ENCODE measurements at regions not wholly inside any gene's neighbourhood (a gene's known extent, or its start where the extent isn't known, plus 50 kb on each side); places are given as distances from the start of the nearest gene placed in this dataset.

GRCh38 chr19:27765397-27765796, 1447.6 kb downstream of the UQCRFS1 start:
- no peak for FAIRE-seq
- TF ChIP-seq EZH2 (IDR thresholded peaks at IDR 0.05; ENCODE audit: borderline replicate concordance, low read depth, low read length, severe bottlenecking): no peak
- TF ChIP-seq MAX (IDR thresholded peaks at IDR 0.05; ENCODE audit: insufficient read depth, insufficient read length): no peak
- TF ChIP-seq POLR2AphosphoS5 (IDR thresholded peaks at IDR 0.05; ENCODE audit: insufficient read depth, low read depth, low read length): no peak
- TF ChIP-seq GATA2 (IDR thresholded peaks at IDR 0.05; ENCODE audit: insufficient read depth, insufficient read length, low read depth, low read length): no peak
- no peak for TF ChIP-seq CTCF (IDR thresholded peaks at IDR 0.05; ENCODE audit: extremely low read depth in 1 of 2, insufficient read depth in 1 of 2, low read depth in 1 of 2, low read length in 2 of 2)
- no peak for TF ChIP-seq FOS (IDR thresholded peaks at IDR 0.05; ENCODE audit: borderline replicate concordance, insufficient read depth, low read length)
- TF ChIP-seq POLR2A (IDR thresholded peaks at IDR 0.05; ENCODE audit: low read depth, low read length): no peak
- TF ChIP-seq JUN (IDR thresholded peaks at IDR 0.05; ENCODE audit: borderline replicate concordance, insufficient read depth, insufficient read length, low read depth): no peak
- no peak for TF ChIP-seq MYC (IDR thresholded peaks at IDR 0.05; ENCODE audit: low read depth, low read length)
- dilution Hi-C loops (cut with MboI; ENCODE audit: extremely low pct_ligation_motif_present, low sequenced_read_pairs) (no loop called here), intact Hi-C loops (cut with micrococcal nuclease) (no loop called here)
- Histone ChIP-seq H3K27ac (ENCODE audit: insufficient read depth, low read depth, low read length) (no peak overlapping the region), H3K9ac (replicated peaks; ENCODE audit: extremely low read depth, insufficient read depth, low read length) (no peak overlapping the region), H3K9me3 (replicated peaks; ENCODE audit: control insufficient read depth, insufficient read depth, low read length) (no peaks in the 10 kb centered on the region), H4K20me1 (replicated peaks; ENCODE audit: control insufficient read depth, extremely low read depth, insufficient read depth, low read length) (no peaks in the 10 kb centered on the region), H3K36me3 (ENCODE audit: control insufficient read depth in 2 of 2, extremely low read depth in 1 of 2, insufficient read depth in 2 of 2, low read length in 2 of 2) (no peaks in the 10 kb centered on the region), H3K4me1 (ENCODE audit: control insufficient read depth, extremely low read depth, insufficient read depth, low read length) (no peaks in the 10 kb centered on the region), H3K4me3 (replicated peaks in 1 of 3; ENCODE audit: insufficient read depth in 1 of 3, low read depth in 1 of 3, low read length in 3 of 3) (no peak overlapping the region), H3K4me2 (ENCODE audit: insufficient read depth, low read length) (no peak overlapping the region), H3K79me2 (ENCODE audit: control insufficient read depth, insufficient read depth, low read length) (no peaks in the 10 kb centered on the region), H2AFZ (ENCODE audit: low read depth, low read length) (no peak overlapping the region), H3K27me3 (ENCODE audit: control insufficient read depth in 2 of 2, insufficient read depth in 2 of 2, low read length in 2 of 2) (no peaks in the 10 kb centered on the region), H3K9me1 (replicated peaks; ENCODE audit: control insufficient read depth, extremely low read depth, insufficient read depth, low read length) (no peaks in the 10 kb centered on the region)
- no TSS peak for BruUV-seq (replicated peaks)
- no peak for DNase-seq (ENCODE audit: low read depth, low spot score)
- POLR2A ChIA-PET: no interaction called here
- CTCF ChIA-PET: no interaction called here

All from endothelial cell of umbilical vein (primary cell).